ENCODE measurements at regions not wholly inside any gene's neighbourhood (a gene's known extent, or its start where the extent isn't known, plus 50 kb on each side); places are given as distances from the start of the nearest gene placed in this dataset.

DNA sequence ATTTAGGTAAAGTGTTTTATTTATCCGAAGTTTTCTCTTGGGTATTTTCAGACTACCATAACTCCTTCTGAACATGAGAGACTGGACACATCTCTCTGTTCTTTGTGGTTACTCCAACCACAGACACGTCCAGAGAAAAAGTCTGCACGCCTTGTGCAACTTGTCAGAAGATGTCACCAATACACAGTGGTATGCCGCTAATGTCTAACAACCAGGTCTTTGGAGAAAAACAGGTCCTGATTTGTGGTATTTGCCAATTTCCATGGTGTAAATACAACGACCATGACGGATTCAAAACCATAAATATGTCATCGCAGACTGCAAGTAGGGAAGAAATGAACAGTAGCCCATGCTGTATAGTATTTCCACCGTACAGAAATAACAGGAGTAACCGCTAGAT, 620.6 kb upstream of the ID2 start:
- TF ChIP-seq, protein P1, sequence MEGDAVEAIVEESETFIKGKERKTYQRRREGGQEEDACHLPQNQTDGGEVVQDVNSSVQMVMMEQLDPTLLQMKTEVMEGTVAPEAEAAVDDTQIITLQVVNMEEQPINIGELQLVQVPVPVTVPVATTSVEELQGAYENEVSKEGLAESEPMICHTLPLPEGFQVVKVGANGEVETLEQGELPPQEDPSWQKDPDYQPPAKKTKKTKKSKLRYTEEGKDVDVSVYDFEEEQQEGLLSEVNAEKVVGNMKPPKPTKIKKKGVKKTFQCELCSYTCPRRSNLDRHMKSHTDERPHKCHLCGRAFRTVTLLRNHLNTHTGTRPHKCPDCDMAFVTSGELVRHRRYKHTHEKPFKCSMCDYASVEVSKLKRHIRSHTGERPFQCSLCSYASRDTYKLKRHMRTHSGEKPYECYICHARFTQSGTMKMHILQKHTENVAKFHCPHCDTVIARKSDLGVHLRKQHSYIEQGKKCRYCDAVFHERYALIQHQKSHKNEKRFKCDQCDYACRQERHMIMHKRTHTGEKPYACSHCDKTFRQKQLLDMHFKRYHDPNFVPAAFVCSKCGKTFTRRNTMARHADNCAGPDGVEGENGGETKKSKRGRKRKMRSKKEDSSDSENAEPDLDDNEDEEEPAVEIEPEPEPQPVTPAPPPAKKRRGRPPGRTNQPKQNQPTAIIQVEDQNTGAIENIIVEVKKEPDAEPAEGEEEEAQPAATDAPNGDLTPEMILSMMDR (IDR thresholded peaks at IDR 0.05), result no peak
- no peak for TF ChIP-seq POLR2A (IDR thresholded peaks at IDR 0.05)

Measured in heart left ventricle (tissue), 13 donors.